ENCODE measurements at regions not wholly inside any gene's neighbourhood (a gene's known extent, or its start where the extent isn't known, plus 50 kb on each side); places are given as distances from the start of the nearest gene placed in this dataset.
"Not testable (repeated sequence)": the region's sequence is repeated elsewhere in the genome, so short reads cannot be mapped to it uniquely, and the experiment has no call there.

DNA sequence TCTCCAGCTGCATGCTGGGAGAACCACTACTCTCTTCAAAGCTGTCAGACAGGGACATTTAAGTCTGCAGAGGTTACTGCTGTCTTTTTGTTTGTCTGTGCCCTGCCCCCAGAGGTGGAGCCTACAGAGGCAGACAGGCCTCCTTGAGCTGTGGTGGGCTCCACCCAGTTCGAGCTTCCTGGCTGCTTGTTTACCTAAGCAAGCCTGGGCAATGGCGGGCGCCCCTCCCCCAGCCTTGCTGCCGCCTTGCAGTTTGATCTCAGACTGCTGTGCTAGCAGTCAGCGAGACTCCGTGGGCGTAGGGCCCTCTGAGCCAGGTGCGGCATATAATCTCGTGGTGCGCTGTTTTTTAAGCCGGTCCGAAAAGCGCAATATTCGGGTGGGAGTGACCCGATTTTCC, 215.0 kb downstream of the STIM2 start:
- H3K9me3 ChIP-seq; H3K4me3 ChIP-seq; intact Hi-C loops (cut with DNase I); ATAC-seq; H3K27ac ChIP-seq; H3K27me3 ChIP-seq; H3K36me3 ChIP-seq (replicated peaks in 1 of 2; ENCODE audit: insufficient read depth in 1 of 2, low read depth in 2 of 2); H3K4me1 ChIP-seq; DNase-seq: not testable (repeated sequence)
- WGBS, 2 donors, result 63 to 77% methylated on average over 9 to 15 of the region's 15 CpGs

DNA sequence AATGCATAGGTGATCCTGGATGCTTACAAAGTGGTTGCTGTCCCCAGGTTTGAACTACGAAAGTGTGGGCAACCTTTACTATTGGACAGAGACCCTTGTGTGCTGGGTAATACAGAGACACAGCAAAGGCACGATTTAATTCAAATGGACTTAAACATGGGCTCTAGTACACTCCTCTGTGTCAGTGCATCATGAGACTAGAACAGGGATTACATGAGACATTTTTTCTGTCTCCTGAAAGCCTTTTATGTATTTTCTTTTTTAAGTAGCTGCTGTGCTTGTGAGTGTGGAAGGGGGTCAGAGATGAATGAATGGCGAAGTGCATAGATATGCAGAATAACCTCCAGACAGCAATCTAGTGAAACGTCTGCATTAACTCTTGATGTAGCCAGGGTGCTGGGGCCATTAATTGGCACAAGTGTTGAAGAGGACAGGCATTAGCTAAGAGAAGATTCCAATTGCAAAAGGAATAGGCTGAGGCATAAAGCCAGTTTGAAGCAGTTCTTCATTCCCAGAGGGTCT, 218.4 kb downstream of the STIM2 start:
- TF ChIP-seq, protein P1, sequence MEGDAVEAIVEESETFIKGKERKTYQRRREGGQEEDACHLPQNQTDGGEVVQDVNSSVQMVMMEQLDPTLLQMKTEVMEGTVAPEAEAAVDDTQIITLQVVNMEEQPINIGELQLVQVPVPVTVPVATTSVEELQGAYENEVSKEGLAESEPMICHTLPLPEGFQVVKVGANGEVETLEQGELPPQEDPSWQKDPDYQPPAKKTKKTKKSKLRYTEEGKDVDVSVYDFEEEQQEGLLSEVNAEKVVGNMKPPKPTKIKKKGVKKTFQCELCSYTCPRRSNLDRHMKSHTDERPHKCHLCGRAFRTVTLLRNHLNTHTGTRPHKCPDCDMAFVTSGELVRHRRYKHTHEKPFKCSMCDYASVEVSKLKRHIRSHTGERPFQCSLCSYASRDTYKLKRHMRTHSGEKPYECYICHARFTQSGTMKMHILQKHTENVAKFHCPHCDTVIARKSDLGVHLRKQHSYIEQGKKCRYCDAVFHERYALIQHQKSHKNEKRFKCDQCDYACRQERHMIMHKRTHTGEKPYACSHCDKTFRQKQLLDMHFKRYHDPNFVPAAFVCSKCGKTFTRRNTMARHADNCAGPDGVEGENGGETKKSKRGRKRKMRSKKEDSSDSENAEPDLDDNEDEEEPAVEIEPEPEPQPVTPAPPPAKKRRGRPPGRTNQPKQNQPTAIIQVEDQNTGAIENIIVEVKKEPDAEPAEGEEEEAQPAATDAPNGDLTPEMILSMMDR (IDR thresholded peaks at IDR 0.05), result no peak
- no peak for TF ChIP-seq POLR2A (IDR thresholded peaks at IDR 0.05)
- H3K36me3 ChIP-seq (replicated peaks in 1 of 2; ENCODE audit: insufficient read depth in 1 of 2, low read depth in 2 of 2), result no peaks in the 10 kb centered on the region
- H3K4me3 ChIP-seq, result no peak overlapping the region
- H3K27me3 ChIP-seq, result no peaks in the 10 kb centered on the region
- DNase-seq (no peak), ATAC-seq (no peak)
- WGBS, 2 donors, result 32 to 33% methylated on average over 4 of the region's 4 CpGs
- no peaks in the 10 kb centered on the region for H3K4me1 ChIP-seq
- intact Hi-C loops (cut with DNase I), result no loop called here
- H3K9me3 ChIP-seq, result no peaks in the 10 kb centered on the region
- no peak overlapping the region for H3K27ac ChIP-seq

DNA sequence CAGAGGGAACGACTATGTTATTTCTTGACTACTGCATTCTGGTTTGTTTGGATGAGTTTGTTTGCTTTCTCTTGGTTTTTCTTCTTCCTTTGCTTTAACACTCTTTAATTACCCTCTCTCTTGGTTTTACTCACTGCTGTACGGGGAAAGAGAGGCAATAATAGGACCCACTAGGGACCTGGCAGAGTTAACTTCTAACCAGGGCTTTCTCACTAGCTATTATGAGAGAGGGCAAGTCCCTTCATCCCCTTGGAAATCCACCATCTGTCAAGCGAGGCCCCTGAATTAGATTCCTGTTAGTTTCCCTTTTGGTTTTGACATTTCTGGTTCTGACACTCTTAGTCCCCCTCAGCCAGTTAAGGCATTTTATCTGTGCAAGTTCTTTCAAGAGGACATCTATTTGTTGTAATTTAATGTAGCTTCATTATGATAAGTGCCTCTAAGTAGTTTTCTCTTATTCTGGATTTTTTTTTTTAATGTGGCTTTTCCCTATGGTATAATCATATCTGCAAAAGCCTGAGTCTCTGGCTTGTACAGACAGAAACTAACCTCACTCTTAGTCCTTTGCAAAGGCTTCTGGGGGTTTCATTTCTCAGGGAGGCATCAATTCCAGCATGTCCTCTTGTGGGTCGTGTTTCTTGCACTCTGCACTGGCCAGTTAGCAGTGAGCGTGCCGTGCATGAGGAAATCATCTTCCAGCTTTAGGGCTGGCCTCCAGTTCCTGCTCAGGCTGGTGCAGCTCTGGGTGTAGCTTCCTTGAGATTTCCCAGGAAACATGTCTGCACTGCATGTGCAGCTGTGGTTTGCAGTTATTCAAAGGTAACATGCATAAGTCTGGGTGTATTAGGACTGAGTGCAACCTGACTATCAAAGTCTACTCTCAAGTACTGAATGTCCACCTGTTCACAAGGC, 221.3 kb downstream of the STIM2 start:
- Histone ChIP-seq H3K27ac (no peak overlapping the region), H3K4me3 (no peak overlapping the region), H3K27me3 (peaks cover 0 to 17% of the 10 kb centered on the region in 2 donors), H3K36me3 (replicated peaks in 1 of 2; ENCODE audit: insufficient read depth in 1 of 2, low read depth in 2 of 2) (no peaks in the 10 kb centered on the region), H3K9me3 (no peaks in the 10 kb centered on the region), H3K4me1 (peaks cover 10% of the 10 kb centered on the region)
- WGBS, 2 donors, result 73 to 75% methylated on average over 6 of the region's 6 CpGs
- intact Hi-C loops (cut with DNase I), result no loop called here
- DNase-seq (no peak), ATAC-seq (no peak)
- TF ChIP-seq POLR2A (IDR thresholded peaks at IDR 0.05), result no peak
- TF ChIP-seq, protein P1 (IDR thresholded peaks at IDR 0.05), result no peak

DNA sequence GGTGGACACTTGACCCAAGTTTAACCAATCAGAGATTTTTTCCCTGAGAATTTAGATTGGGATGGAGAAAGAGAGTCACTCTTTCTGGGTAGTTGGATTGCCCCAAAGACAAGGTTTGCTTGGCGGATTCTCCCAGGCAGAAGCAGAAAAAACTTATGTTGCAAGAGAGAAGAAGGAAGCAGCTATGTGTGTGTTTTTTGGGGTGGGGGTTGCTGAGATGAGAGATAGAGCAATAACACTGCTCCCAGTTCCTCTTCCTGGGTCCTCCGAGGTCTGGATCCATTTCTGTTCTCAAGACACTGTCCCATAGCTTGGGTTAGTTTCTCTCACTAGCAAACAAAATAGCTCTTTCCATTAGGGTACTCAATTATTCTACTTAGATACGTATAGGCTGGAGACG, 222.1 kb downstream of the STIM2 start:
- Histone ChIP-seq H3K9me3 (no peaks in the 10 kb centered on the region), H3K36me3 (replicated peaks in 1 of 2; ENCODE audit: insufficient read depth in 1 of 2, low read depth in 2 of 2) (no peaks in the 10 kb centered on the region), H3K4me1 (peaks cover 10% of the 10 kb centered on the region), H3K27me3 (peaks cover 0 to 21% of the 10 kb centered on the region in 2 donors), H3K4me3 (no peak overlapping the region), H3K27ac (no peak overlapping the region)
- TF ChIP-seq, protein P1 (IDR thresholded peaks at IDR 0.05), result no peak
- no peak for TF ChIP-seq POLR2A (IDR thresholded peaks at IDR 0.05)
- WGBS, 2 donors, result 72 to 76% methylated on average over 4 of the region's 4 CpGs
- DNase-seq, result no peak
- intact Hi-C loops (cut with DNase I), result no loop called here
- ATAC-seq, result no peak

DNA sequence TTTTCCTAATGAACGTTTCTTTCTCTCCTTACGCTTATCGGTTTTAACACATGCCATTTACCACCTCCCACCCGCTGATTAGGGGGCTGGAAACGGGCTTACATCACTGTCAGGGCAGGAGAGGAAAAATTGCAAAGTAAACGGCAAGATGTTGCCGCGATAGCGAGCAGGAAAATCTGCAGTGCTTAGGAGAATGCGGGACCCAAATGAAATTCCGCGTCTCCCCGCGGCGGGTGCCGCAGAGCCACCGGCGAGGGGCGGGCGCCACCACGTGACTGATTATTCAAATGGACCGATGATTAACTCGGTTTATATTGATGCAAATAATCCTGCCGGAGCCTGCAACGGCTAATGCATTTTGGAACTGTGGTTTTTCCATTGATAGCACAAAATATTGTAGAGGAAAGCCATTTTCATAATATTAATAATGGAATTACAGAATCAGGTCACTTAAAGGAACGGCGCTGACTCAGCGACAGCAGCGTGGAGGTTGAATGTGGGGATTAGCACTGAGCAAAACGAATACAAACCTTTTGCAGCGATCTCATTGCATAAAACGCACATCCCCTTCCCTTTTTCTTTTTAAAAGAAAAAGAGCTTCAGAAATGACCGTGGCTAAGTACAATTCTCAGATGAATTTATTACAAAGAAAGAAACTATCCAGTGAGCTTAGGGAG, 224.2 kb downstream of the STIM2 start:
- Histone ChIP-seq H3K27ac (no peak overlapping the region), H3K9me3 (no peaks in the 10 kb centered on the region), H3K4me3 (peak overlapping the region in 1 of 2 donors; percentile 8), H3K36me3 (replicated peaks in 1 of 2; ENCODE audit: insufficient read depth in 1 of 2, low read depth in 2 of 2) (no peaks in the 10 kb centered on the region), H3K4me1 (peaks cover 10% of the 10 kb centered on the region), H3K27me3 (peaks cover 0 to 21% of the 10 kb centered on the region in 2 donors)
- no peak for ATAC-seq
- peak in 3 of 4 donors; percentile 18 to 61 (median 20) for DNase-seq
- intact Hi-C loops (cut with DNase I), result no loop called here
- 4 to 7% methylated on average over 33 of the region's 33 CpGs for WGBS, 2 donors
- TF ChIP-seq, protein P1 (IDR thresholded peaks at IDR 0.05), result peak in 3 of 7 experiments; percentile 7 to 27 (median 19)
- TF ChIP-seq POLR2A (IDR thresholded peaks at IDR 0.05), result no peak

Measured in body of pancreas (tissue), 4 donors.